PC-9 (cell line): ENCODE measurements at regions not wholly inside any gene's neighbourhood (a gene's known extent, or its start where the extent isn't known, plus 50 kb on each side); places are given as distances from the start of the nearest gene placed in this dataset.

Source experiments
- BruUV-seq: library from RNA; stranded (reverse); fragments of 400-500 nt; replicated peaks from 2 replicates; lab custom pipeline; 2021; lab: Mats Ljungman, UMichigan
- CTCF ChIA-PET: fragments of 300-600 bp; sonication (Branson Sonifier 250); formaldehyde crosslinking; loops from one replicate; lab custom pipeline; 2022; ENCODE audit warnings: antibody characterized with exemption; lab: Charles Lee
- POLR2A ChIA-PET: fragments of 300-600 bp; sonication (Branson Sonifier 250); formaldehyde crosslinking; loops from one replicate; lab custom pipeline; 2022; ENCODE audit warnings: antibody characterized with exemption; ENCODE audit not compliant: unreplicated experiment; lab: Charles Lee
- DNase-seq, 2 experiments: peaks; one replicate each; pipeline versions ENCODE4 v3.0.0 to v3.0.0-alpha.2; 2015 to 2022; ENCODE audit warnings: mixed read lengths in 1 of 2
- H2AFZ ChIP-seq: fragments of 200-600 bp; sonication (generic); 2 replicates; pipeline ENCODE4 v1.8.1; 2017; ENCODE audit warnings: antibody characterized with exemption
- H3F3A ChIP-seq: fragments of 200-600 bp; sonication (generic); 2 replicates; pipeline ENCODE4 v1.8.1; 2017; ENCODE audit warnings: antibody characterized with exemption, mild to moderate bottlenecking, low read depth; ENCODE audit not compliant: insufficient read depth
- H3K27ac ChIP-seq: fragments of 200-600 bp; sonication (generic); 2 replicates; pipeline ENCODE4 v1.6.1; 2016; ENCODE audit warnings: mixed run types
- H3K27me3 ChIP-seq: fragments of 200-600 bp; sonication (generic); 2 replicates; pipeline ENCODE4 v1.6.1; 2016; ENCODE audit warnings: low read depth, mixed run types; ENCODE audit not compliant: insufficient read depth
- H3K36me3 ChIP-seq: fragments of 200-600 bp; sonication (generic); 2 replicates; pipeline ENCODE4 v1.6.1; 2016; ENCODE audit warnings: low read depth, mixed run types
- H3K4me1 ChIP-seq: fragments of 200-600 bp; sonication (generic); replicated peaks from 2 replicates; pipeline ENCODE4 v1.6.1; 2016; ENCODE audit warnings: mixed run types; ENCODE audit not compliant: insufficient read depth
- H3K4me2 ChIP-seq: fragments of 200-600 bp; sonication (generic); 2 replicates; pipeline ENCODE4 v1.6.1; 2017; ENCODE audit warnings: mixed run types
- H3K4me3 ChIP-seq: fragments of 200-600 bp; sonication (generic); 2 replicates; pipeline ENCODE4 v1.6.1; 2016; ENCODE audit warnings: mixed run types
- H3K79me2 ChIP-seq: fragments of 200-600 bp; sonication (generic); 2 replicates; pipeline ENCODE4 v1.6.1; 2017; ENCODE audit warnings: low read depth, mixed run types
- H3K9me2 ChIP-seq: fragments of 200-600 bp; sonication (generic); 2 replicates; pipeline ENCODE4 v1.8.1; 2017; ENCODE audit warnings: mild to moderate bottlenecking; ENCODE audit not compliant: insufficient read depth
- H3K9me3 ChIP-seq: fragments of 200-600 bp; sonication (generic); 2 replicates; pipeline ENCODE4 v1.8.1; 2016; ENCODE audit warnings: low read depth; ENCODE audit not compliant: insufficient read depth
- H4K20me1 ChIP-seq: fragments of 200-600 bp; sonication (generic); 2 replicates; pipeline ENCODE4 v1.8.1; 2017; ENCODE audit not compliant: insufficient read depth
- CTCF ChIP-seq: fragments of 200-600 bp; sonication (generic); conservative IDR thresholded peaks from 2 replicates; pipeline ENCODE4 v1.6.1; 2017; ENCODE audit warnings: mixed run types, antibody characterized with exemption, mild to moderate bottlenecking, moderate library complexity
- EZH2 ChIP-seq: fragments of 200-600 bp; sonication (generic); IDR thresholded peaks from 2 replicates; pipeline ENCODE4 v1.8.0; 2017; ENCODE audit warnings: antibody characterized with exemption, low read depth
- intact Hi-C: fragments of 100-400 bp; cut with micrococcal nuclease; formaldehyde crosslinking; loops from one replicate; pipeline ENCODE4 v1.10.0; 2022; ENCODE audit not compliant: unreplicated experiment

GRCh38 chr6:114998492-114998891 lies 655.7 kb upstream of the HS3ST5 start:
- H3K4me1 ChIP-seq: peaks cover 11% of the 10 kb centered on the region
- no peaks in the 10 kb centered on the region for H3K36me3 ChIP-seq
- no peak overlapping the region for H3K27ac ChIP-seq
- 0 out of 2 replicates have a peak, but pooled peaks cover 12% of the 10 kb centered on the region for H3K9me3 ChIP-seq
- ChIA-PET CTCF (no interaction called here), POLR2A (interaction anchor here (0.6 kb wide), 1 partner anchor 999 kb away, joined by 3 read pairs; no protein-coding TSS in a partner anchor)
- no peaks in the 10 kb centered on the region for H3K79me2 ChIP-seq
- H3F3A ChIP-seq: no peaks in the 10 kb centered on the region; the same call in 1 of the 2 replicates
- H3K27me3 ChIP-seq: no peaks in the 10 kb centered on the region
- no TSS peak for BruUV-seq
- no peaks in the 10 kb centered on the region for H4K20me1 ChIP-seq
- intact Hi-C loops: no loop called here
- no peak overlapping the region; the same call in 1 of the 2 replicates for H3K4me3 ChIP-seq
- TF ChIP-seq EZH2: no peak
- no peak for TF ChIP-seq CTCF
- H3K9me2 ChIP-seq: peaks cover 5% of the 10 kb centered on the region; the same call in 1 of the 2 replicates
- peak overlapping the region; percentile 60; the same call in 1 of the 2 replicates for H2AFZ ChIP-seq
- DNase-seq: no peak
- peak overlapping the region; percentile 27; the same call in 1 of the 2 replicates for H3K4me2 ChIP-seq

- DNase-seq: no peak
- no peaks in the 10 kb centered on the region for H4K20me1 ChIP-seq
- peak overlapping the region; percentile 27; the same call in 1 of the 2 replicates for H3K4me2 ChIP-seq
- POLR2A ChIA-PET: interaction anchor here (0.6 kb wide), 2 partner anchors 128 to 998 kb away, joined by 3 read pairs; no protein-coding TSS in a partner anchor
- no TSS peak for BruUV-seq
- H3F3A ChIP-seq: no peaks in the 10 kb centered on the region; the same call in 1 of the 2 replicates
- peaks cover 10% of the 10 kb centered on the region for H3K4me1 ChIP-seq
- CTCF ChIA-PET: no interaction called here
- peak overlapping the region; percentile 60; the same call in 1 of the 2 replicates for H2AFZ ChIP-seq
- TF ChIP-seq CTCF: no peak
- TF ChIP-seq EZH2: no peak
- 0 out of 2 replicates have a peak, but pooled peaks cover 6% of the 10 kb centered on the region for H3K9me3 ChIP-seq
- H3K79me2 ChIP-seq: no peaks in the 10 kb centered on the region
- H3K27me3 ChIP-seq: no peaks in the 10 kb centered on the region
- peaks cover 5% of the 10 kb centered on the region; the same call in 1 of the 2 replicates for H3K9me2 ChIP-seq
- no peaks in the 10 kb centered on the region for H3K36me3 ChIP-seq
- intact Hi-C loops: no loop called here
- peak overlapping the region; percentile 1; the same call in 1 of the 2 replicates for H3K4me3 ChIP-seq
- no peak overlapping the region for H3K27ac ChIP-seq
Observed at GRCh38 chr6:114997813-114998292, 655.0 kb upstream of the HS3ST5 start.

- H2AFZ ChIP-seq: 0 out of 2 replicates have a peak overlapping the region, but pooled peaks have one; percentile 7
- POLR2A ChIA-PET: no interaction called here
Observed at GRCh38 chr6:114995526-114995925, 652.7 kb upstream of the HS3ST5 start.

More at GRCh38 chr6:114995526-114995925, 652.7 kb upstream of the HS3ST5 start:
- no peaks in the 10 kb centered on the region for H4K20me1 ChIP-seq
- TF ChIP-seq CTCF (no peak), EZH2 (no peak)
- H3K27ac ChIP-seq: no peak overlapping the region
- H3K4me3 ChIP-seq: no peak overlapping the region
- H3K27me3 ChIP-seq: no peaks in the 10 kb centered on the region
- H3K79me2 ChIP-seq: no peaks in the 10 kb centered on the region
- DNase-seq: no peak
- BruUV-seq: no TSS peak
- peaks cover 4% of the 10 kb centered on the region for H3K4me1 ChIP-seq
- no peaks in the 10 kb centered on the region for H3K9me3 ChIP-seq
- intact Hi-C loops: no loop called here
- no peaks in the 10 kb centered on the region for H3K36me3 ChIP-seq
- no peak overlapping the region for H3K4me2 ChIP-seq
- peaks cover 5% of the 10 kb centered on the region; the same call in 1 of the 2 replicates for H3K9me2 ChIP-seq
- CTCF ChIA-PET: no interaction called here
- no peaks in the 10 kb centered on the region; the same call in 1 of the 2 replicates for H3F3A ChIP-seq
